H9 (cell line): ENCODE measurements at regions not wholly inside any gene's neighbourhood (a gene's known extent, or its start where the extent isn't known, plus 50 kb on each side); places are given as distances from the start of the nearest gene placed in this dataset.
"Not testable (repeated sequence)": the region's sequence is repeated elsewhere in the genome, so short reads cannot be mapped to it uniquely, and the experiment has no call there.

Source experiments
- DNase-seq: peaks from one replicate; pipeline ENCODE4 v3.0.0-alpha.2; 2017
- H2AFZ ChIP-seq: one replicate; pipeline ENCODE4 v1.6.1; 2013; ENCODE audit warnings: mild to moderate bottlenecking, low read length, control low read depth, moderate library complexity
- H2AK5ac ChIP-seq: 2 replicates; pipeline ENCODE4 v1.6.1; 2013; ENCODE audit warnings: low read length, control low read depth, mixed read lengths; ENCODE audit not compliant: insufficient read length
- H2BK120ac ChIP-seq: one replicate; pipeline ENCODE4 v1.6.1; 2013; ENCODE audit warnings: low read depth, mild to moderate bottlenecking, low read length, control low read depth, inconsistent platforms; ENCODE audit not compliant: poor library complexity, severe bottlenecking
- H2BK12ac ChIP-seq: 2 replicates; pipeline ENCODE4 v1.6.1; 2013; ENCODE audit warnings: low read length, control low read depth, mixed read lengths, low read depth; ENCODE audit not compliant: insufficient read length
- H2BK15ac ChIP-seq: 2 replicates; pipeline ENCODE4 v1.6.1; 2013; ENCODE audit warnings: low read depth, low read length, control low read depth
- H2BK20ac ChIP-seq: one replicate; pipeline ENCODE4 v1.6.1; 2013; ENCODE audit warnings: low read depth, mild to moderate bottlenecking, low read length, control low read depth, inconsistent platforms; ENCODE audit not compliant: poor library complexity, severe bottlenecking
- H2BK5ac ChIP-seq: 2 replicates; pipeline ENCODE4 v1.6.1; 2013; ENCODE audit warnings: low read length, control low read depth, mixed read lengths; ENCODE audit not compliant: insufficient read length
- H3K14ac ChIP-seq: 2 replicates; pipeline ENCODE4 v1.6.1; 2013; ENCODE audit warnings: low read length, control low read depth; ENCODE audit not compliant: insufficient read depth
- H3K18ac ChIP-seq: 2 replicates; pipeline ENCODE4 v1.6.1; 2013; ENCODE audit warnings: low read depth, mild to moderate bottlenecking, mixed read lengths, low read length, control low read depth; ENCODE audit not compliant: insufficient read length
- H3K23ac ChIP-seq: 2 replicates; pipeline ENCODE4 v1.6.1; 2013; ENCODE audit warnings: low read length, control low read depth, mixed read lengths, low read depth; ENCODE audit not compliant: insufficient read length
- H3K23me2 ChIP-seq: 2 replicates; pipeline ENCODE4 v1.6.1; 2013; ENCODE audit warnings: low read depth, mild to moderate bottlenecking, mixed read lengths, low read length, control low read depth; ENCODE audit not compliant: insufficient read length, poor library complexity, severe bottlenecking
- H3K27ac ChIP-seq: 2 replicates; pipeline ENCODE4 v1.5.1; 2013; ENCODE audit warnings: low read length, control low read depth, mixed read lengths, low read depth; ENCODE audit not compliant: insufficient read length
- H3K27me3 ChIP-seq: 2 replicates; pipeline ENCODE4 v1.6.1; 2013; ENCODE audit warnings: low read length, control low read depth, inconsistent platforms; ENCODE audit not compliant: insufficient read depth
- H3K4ac ChIP-seq: 2 replicates; pipeline ENCODE4 v1.6.1; 2013; ENCODE audit warnings: low read depth, mild to moderate bottlenecking, control low read depth, inconsistent platforms, low read length, moderate library complexity
- H3K4me1 ChIP-seq: 2 replicates; pipeline ENCODE4 v1.6.1; 2013; ENCODE audit warnings: low read length, control low read depth, inconsistent platforms; ENCODE audit not compliant: insufficient read depth
- H3K4me2 ChIP-seq: 2 replicates; pipeline ENCODE4 v1.6.1; 2013; ENCODE audit warnings: low read length, control low read depth, mixed read lengths; ENCODE audit not compliant: insufficient read length, insufficient read depth
- H3K56ac ChIP-seq: 2 replicates; pipeline ENCODE4 v1.6.1; 2013; ENCODE audit warnings: low read depth, mild to moderate bottlenecking, mixed read lengths, low read length, control low read depth; ENCODE audit not compliant: insufficient read length
- H3K79me1 ChIP-seq: 2 replicates; pipeline ENCODE4 v1.6.1; 2013; ENCODE audit warnings: low read depth, mild to moderate bottlenecking, moderate library complexity, low read length, control low read depth, inconsistent platforms; ENCODE audit not compliant: insufficient read depth, poor library complexity, severe bottlenecking
- H3K79me2 ChIP-seq: 2 replicates; pipeline ENCODE4 v1.6.1; 2013; ENCODE audit warnings: low read length, control low read depth, inconsistent platforms; ENCODE audit not compliant: insufficient read depth
- H3K9ac ChIP-seq: 2 replicates; pipeline ENCODE4 v1.6.1; 2013; ENCODE audit warnings: low read length, control low read depth, mixed read lengths; ENCODE audit not compliant: insufficient read length; ENCODE audit errors: extremely low read depth
- H3K9me3 ChIP-seq: one replicate; pipeline ENCODE4 v1.6.1; 2013; ENCODE audit warnings: low read depth, low read length, inconsistent platforms; ENCODE audit not compliant: control insufficient read depth
- H3T11ph ChIP-seq: one replicate; pipeline ENCODE4 v1.6.1; 2013; ENCODE audit warnings: mild to moderate bottlenecking, low read length, control low read depth, inconsistent platforms
- H4K20me1 ChIP-seq: one replicate; pipeline ENCODE4 v1.6.1; 2013; ENCODE audit not compliant: control insufficient read depth, insufficient read length, insufficient read depth
- H4K5ac ChIP-seq: 2 replicates; pipeline ENCODE4 v1.6.1; 2013; ENCODE audit warnings: low read depth, mild to moderate bottlenecking, mixed read lengths, low read length, control low read depth; ENCODE audit not compliant: insufficient read length
- H4K8ac ChIP-seq: replicated peaks from 2 replicates; pipeline ENCODE4 v1.6.1; 2013; ENCODE audit warnings: low read length, control low read depth, mixed read lengths, low read depth; ENCODE audit not compliant: insufficient read length
- H4K91ac ChIP-seq: 2 replicates; pipeline ENCODE4 v1.6.1; 2013; ENCODE audit warnings: low read depth, mild to moderate bottlenecking, moderate library complexity, mixed read lengths, low read length, control low read depth; ENCODE audit not compliant: insufficient read length
- H3K27ac Mint-ChIP-seq, 3 experiments: 2 replicates in 2 of 3; 3 replicates in 1 of 3; pipeline ENCODE4 v1.8.0; 2020 to 2021; ENCODE audit warnings: mixed read lengths in 3 of 3, mild to moderate bottlenecking in 1 of 3, moderate library complexity in 1 of 3
- H3K27me3 Mint-ChIP-seq: 2 replicates; pipeline ENCODE4 v1.8.0; 2021; ENCODE audit warnings: low read depth, mild to moderate bottlenecking, moderate library complexity, mixed read lengths
- H3K36me3 Mint-ChIP-seq, 3 experiments: 2 replicates in 2 of 3; 3 replicates in 1 of 3; pipeline ENCODE4 v1.8.0; 2020 to 2021; ENCODE audit warnings: low read depth in 3 of 3, mixed read lengths in 3 of 3; ENCODE audit not compliant: insufficient read depth in 1 of 3
- H3K4me1 Mint-ChIP-seq, 2 experiments: 2 replicates each; pipeline ENCODE4 v1.8.0; 2020; ENCODE audit warnings: mixed read lengths in 2 of 2
- H3K4me3 Mint-ChIP-seq, 2 experiments: 2 replicates in 1 of 2; 3 replicates in 1 of 2; pipeline ENCODE4 v1.8.0; 2020 to 2021; ENCODE audit warnings: mild to moderate bottlenecking in 2 of 2, mixed read lengths in 2 of 2, moderate library complexity in 1 of 2
- H3K9me3 Mint-ChIP-seq, 2 experiments: 2 replicates in 1 of 2; 3 replicates in 1 of 2; pipeline ENCODE4 v1.8.0; 2020; ENCODE audit warnings: mild to moderate bottlenecking in 2 of 2, mixed read lengths in 2 of 2, moderate library complexity in 1 of 2
- WGBS: extraction: QIAGEN DNeasy Blood & Tissue Kit; methylation state at CpG from one replicate; pipeline ENCODE4 v1.1.7; 2013; ENCODE audit warnings: missing lambda C conversion rate, low lambda C conversion rate, mixed read lengths; ENCODE audit not compliant: insufficient read length; ENCODE audit errors: extremely low coverage; 5-methylcytosine and 5-hydroxymethylcytosine counted together

DNA sequence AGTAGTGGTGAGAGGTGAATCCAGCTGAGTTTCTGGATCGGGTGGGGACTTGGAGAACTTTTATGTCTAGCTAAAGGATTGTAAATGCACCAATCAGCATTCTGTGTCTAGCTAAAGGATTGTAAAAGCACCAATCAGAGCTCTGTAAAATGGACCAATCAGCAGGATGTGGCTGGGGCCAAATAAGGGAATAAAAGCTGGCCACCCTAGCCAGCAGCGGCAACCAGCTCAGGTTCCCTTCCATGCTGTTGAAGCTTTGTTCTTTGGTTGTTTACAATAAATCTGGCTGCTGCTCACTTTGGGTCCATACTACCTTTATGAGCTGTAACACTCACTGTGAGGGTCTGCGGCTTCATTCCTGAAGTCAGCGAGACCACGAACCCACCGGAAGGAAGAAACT, 141.6 kb upstream of the FGF10 start:
- not testable (repeated sequence) for H3K27ac ChIP-seq, H3K79me1 ChIP-seq, H2BK20ac ChIP-seq, H2BK12ac ChIP-seq, H3K18ac ChIP-seq, DNase-seq, H3K27me3 Mint-ChIP-seq, H2AK5ac ChIP-seq, H3K4me2 ChIP-seq, H3K4me3 Mint-ChIP-seq, H2BK5ac ChIP-seq, H3K23me2 ChIP-seq, H4K91ac ChIP-seq, H3T11ph ChIP-seq, H3K4me1 Mint-ChIP-seq, H3K27ac Mint-ChIP-seq, H3K4ac ChIP-seq, H4K5ac ChIP-seq, H3K4me1 ChIP-seq, H3K9ac ChIP-seq, H4K8ac ChIP-seq, H3K9me3 Mint-ChIP-seq, H4K20me1 ChIP-seq, H2BK15ac ChIP-seq, H3K79me2 ChIP-seq, H3K23ac ChIP-seq, H3K27me3 ChIP-seq, H3K14ac ChIP-seq, H3K56ac ChIP-seq, H3K9me3 ChIP-seq, H2AFZ ChIP-seq, H3K36me3 Mint-ChIP-seq, H2BK120ac ChIP-seq
- no CpG with 5 or more reads among the region's 6 CpGs for WGBS
